ENCODE measurements at regions not wholly inside any gene's neighbourhood (a gene's known extent, or its start where the extent isn't known, plus 50 kb on each side); places are given as distances from the start of the nearest gene placed in this dataset.

- intact Hi-C loops (cut with micrococcal nuclease), result no loop called here
- DNase-seq, result no peak
- no peak overlapping the region for H3K14ac ChIP-seq (replicated peaks; ENCODE audit: low read depth, low read length)
- no peaks in the 10 kb centered on the region for H4K20me1 ChIP-seq (ENCODE audit: insufficient read depth, low read length)
- H4K91ac ChIP-seq (ENCODE audit: insufficient read depth, low read depth, low read length), result no peak overlapping the region
- H4K5ac ChIP-seq (ENCODE audit: low read depth, low read length), result no peak overlapping the region
- H2BK20ac ChIP-seq (ENCODE audit: low read depth, low read length), result no peak overlapping the region
- no peaks in the 10 kb centered on the region for H3K36me3 ChIP-seq (ENCODE audit: control insufficient read depth, insufficient read depth, low read length)
- H3K4me1 ChIP-seq (ENCODE audit: control insufficient read depth, insufficient read depth, low read length), result no peaks in the 10 kb centered on the region
- no peak for TF ChIP-seq NFE2L2 (IDR thresholded peaks at IDR 0.05; ENCODE audit: low read depth, low read length)
- TF ChIP-seq RFX5 (IDR thresholded peaks at IDR 0.05; ENCODE audit: low read depth, low read length), result no peak
- no peak for TF ChIP-seq SMC3 (IDR thresholded peaks at IDR 0.05; ENCODE audit: low read depth, low read length)
- TF ChIP-seq MAFK (IDR thresholded peaks at IDR 0.05; ENCODE audit: low read depth, low read length), result no peak
- no peak for TF ChIP-seq MAZ (IDR thresholded peaks at IDR 0.05; ENCODE audit: borderline replicate concordance, low read depth, low read length)
- TF ChIP-seq CEBPB (IDR thresholded peaks at IDR 0.05; ENCODE audit: low read depth, low read length), result no peak
- no peak for TF ChIP-seq USF2 (IDR thresholded peaks at IDR 0.05; ENCODE audit: low read depth, low read length)
- TF ChIP-seq CTCF (conservative IDR thresholded peaks at IDR 0.05; ENCODE audit: low read depth, low read length), result no peak
- TF ChIP-seq CHD1 (IDR thresholded peaks at IDR 0.05; ENCODE audit: low read depth, low read length), result no peak
- no peak for TF ChIP-seq FOS (IDR thresholded peaks at IDR 0.05; ENCODE audit: low read depth, low read length)
- TF ChIP-seq RAD21 (IDR thresholded peaks at IDR 0.05; ENCODE audit: low read length), result no peak
- no peak for TF ChIP-seq POLR2A (IDR thresholded peaks at IDR 0.05; ENCODE audit: low read depth, low read length)
- no peaks in the 10 kb centered on the region for H3K27me3 ChIP-seq (ENCODE audit: control insufficient read depth, insufficient read depth, low read length)
- no peak overlapping the region for H3K4me3 ChIP-seq (ENCODE audit: insufficient read depth, low read depth, low read length)
- no peaks in the 10 kb centered on the region for H3K79me1 ChIP-seq (ENCODE audit: low read depth in 1 of 2, low read length in 2 of 2)
- no peak overlapping the region for H3K4me2 ChIP-seq (ENCODE audit: low read depth, low read length)
- H3K9me1 ChIP-seq (ENCODE audit: insufficient read depth, low read length), result no peaks in the 10 kb centered on the region
- no peak overlapping the region for H3K9ac ChIP-seq (ENCODE audit: low read depth, low read length)
- no peak for ATAC-seq (ENCODE audit: low read depth)
- no peak overlapping the region for H3K27ac ChIP-seq (ENCODE audit: insufficient read depth, low read length)
- no peaks in the 10 kb centered on the region for H3K9me3 ChIP-seq (ENCODE audit: control insufficient read depth, insufficient read depth, low read length)
- no peak overlapping the region for H2AFZ ChIP-seq (replicated peaks; ENCODE audit: low read length, poor library complexity)
- WGBS, 2 experiments (ENCODE audit: extremely low coverage in 2 of 2, insufficient read length in 1 of 2), result no CpG with 5 or more reads among the region's 1 CpG
- ChIA-PET POLR2A (ENCODE audit: unreplicated experiment) (no interaction called here), CTCF (interaction anchor here (1.2 kb wide), 1 partner anchor 96 kb away, joined by 3 read pairs; no protein-coding TSS in a partner anchor)
- H2AK9ac ChIP-seq (replicated peaks; ENCODE audit: low read depth, low read length, poor library complexity), result no peak overlapping the region
- no peak overlapping the region for H3K23ac ChIP-seq (ENCODE audit: low read depth, low read length)
- H3K56ac ChIP-seq (ENCODE audit: extremely low read depth, insufficient read depth, low read length), result no peak overlapping the region
- H2BK120ac ChIP-seq (ENCODE audit: low read depth, low read length), result no peak overlapping the region
- no peak overlapping the region for H2BK5ac ChIP-seq (ENCODE audit: low read depth, low read length, poor library complexity, severe bottlenecking)
- in situ Hi-C loops (cut with MboI; ENCODE audit: low sequenced_read_pairs), result no loop called here
- no peak overlapping the region for H2BK15ac ChIP-seq (ENCODE audit: low read depth, low read length)
- no TSS peak for BruUV-seq (replicated peaks)
- H2AK5ac ChIP-seq (ENCODE audit: low read depth, low read length), result no peak overlapping the region
- H3K4ac ChIP-seq (ENCODE audit: low read depth, low read length), result no peak overlapping the region
- dilution Hi-C loops (cut with HindIII; ENCODE audit: low sequenced_read_pairs, unreplicated experiment), result no loop called here
- H4K8ac ChIP-seq (ENCODE audit: low read depth in 2 of 2, low read length in 2 of 2), result no peak overlapping the region
- H3K18ac ChIP-seq (ENCODE audit: low read depth, low read length), result no peak overlapping the region
These were observed 915.8 kb downstream of the XPNPEP1 start for GRCh38 chr10:109007514-109007913.

All from IMR-90 (cell line).